ENCODE measurements at regions not wholly inside any gene's neighbourhood (a gene's known extent, or its start where the extent isn't known, plus 50 kb on each side); places are given as distances from the start of the nearest gene placed in this dataset.

DNA sequence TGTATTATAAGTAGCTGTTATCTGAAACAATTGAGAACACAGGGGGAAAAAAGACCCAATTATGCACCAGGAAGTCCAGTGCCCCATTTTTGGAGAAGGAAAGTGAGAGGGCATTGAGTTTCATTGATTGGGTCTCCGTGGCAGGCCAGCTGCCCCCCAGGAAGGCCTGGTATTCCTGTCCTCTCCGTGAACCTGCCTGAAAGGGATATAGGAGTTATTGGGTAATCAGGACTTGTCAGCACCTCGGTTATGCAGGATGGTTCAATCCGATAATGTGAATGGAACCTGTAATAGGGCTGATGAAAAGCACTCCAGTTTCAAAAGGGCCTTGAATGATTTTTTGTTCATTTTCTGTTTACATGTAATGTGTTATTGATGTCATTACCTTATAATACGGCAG, 122.0 kb upstream of the RARB start:
- DNase-seq: no peak

DNA sequence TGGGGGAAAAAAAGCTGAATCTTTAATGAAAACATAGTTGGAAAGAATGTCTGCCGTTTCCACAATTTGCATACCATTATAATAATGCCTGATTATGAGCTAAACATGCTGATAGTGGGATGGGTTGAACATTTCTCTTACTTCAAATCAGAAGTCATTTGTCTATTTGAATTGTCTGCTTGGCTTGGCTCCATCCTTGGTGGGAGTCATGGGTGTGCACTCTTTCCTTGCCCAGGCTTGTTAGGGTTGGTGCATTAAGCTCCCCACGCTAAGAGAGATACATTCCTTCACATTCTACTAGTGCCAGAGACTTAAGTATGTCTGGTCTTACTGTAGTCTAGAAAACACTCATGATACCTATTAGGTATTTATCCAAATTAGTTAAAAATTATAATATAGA, 121.4 kb upstream of the RARB start:
- DNase-seq: no peak

- no peak for DNase-seq
Measured at GRCh38 chr3:25313286-25313685, 114.8 kb upstream of the RARB start.

DNA sequence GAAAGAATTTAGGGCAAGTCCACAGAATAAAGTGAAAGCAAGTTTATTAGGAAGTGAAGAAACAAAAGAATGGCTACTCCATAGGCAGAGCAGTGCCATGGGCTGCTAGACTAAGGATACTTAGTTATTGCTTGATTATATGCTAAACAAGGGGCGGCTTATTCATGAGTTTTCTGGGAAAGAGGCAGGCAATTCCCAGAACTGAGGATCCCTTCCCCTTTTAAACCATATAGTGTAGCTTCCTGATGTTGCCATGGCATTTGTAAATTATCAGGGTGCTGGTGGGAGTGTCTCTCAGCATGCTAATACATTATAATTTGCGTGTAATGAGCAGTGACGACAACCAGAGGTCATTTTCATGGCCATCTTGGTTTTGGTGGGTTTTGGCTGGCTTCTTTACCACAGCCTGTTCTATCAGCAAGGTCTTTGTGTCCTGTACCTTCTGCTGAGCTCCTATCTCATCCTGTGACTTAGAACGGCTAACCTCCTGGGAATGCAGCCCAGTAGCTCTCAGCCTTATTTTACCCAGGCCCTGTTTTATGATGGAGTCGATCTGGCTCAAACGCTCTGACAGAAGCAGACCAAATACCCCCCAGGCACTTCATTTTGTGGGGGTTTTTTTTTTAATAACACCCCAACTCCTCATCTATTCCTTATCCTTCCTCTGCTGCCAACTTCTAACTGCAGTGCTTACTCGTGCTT, 103.0 kb upstream of the RARB start:
- no peak for DNase-seq

- DNase-seq: no peak
Measured at GRCh38 chr3:25335356-25335755, 92.7 kb upstream of the RARB start.

- DNase-seq: no peak
Measured at GRCh38 chr3:25338158-25338725, 89.8 kb upstream of the RARB start.

DNA sequence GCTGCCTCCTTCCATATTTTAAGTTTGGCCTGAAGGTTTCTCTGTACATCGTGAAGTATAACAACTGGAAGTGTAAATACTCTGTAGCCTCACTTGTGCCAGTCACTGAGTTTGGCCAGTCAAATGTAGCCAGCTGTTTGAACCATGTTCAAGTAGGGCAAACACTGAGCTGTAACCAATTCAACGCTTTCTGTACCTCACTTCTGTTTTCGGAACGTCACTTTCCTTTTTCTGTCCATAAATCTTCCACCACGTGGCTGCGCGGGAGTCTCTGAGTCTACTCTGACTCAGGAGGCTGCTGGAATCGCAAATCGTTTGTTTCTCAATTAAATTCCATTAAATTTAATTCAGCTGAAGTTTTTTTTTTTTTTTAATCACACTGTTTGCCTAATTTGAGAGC, 88.8 kb upstream of the RARB start:
- DNase-seq: no peak

GRCh38 chr3:25344670-25345069, 83.4 kb upstream of the RARB start:
- DNase-seq: no peak

DNA sequence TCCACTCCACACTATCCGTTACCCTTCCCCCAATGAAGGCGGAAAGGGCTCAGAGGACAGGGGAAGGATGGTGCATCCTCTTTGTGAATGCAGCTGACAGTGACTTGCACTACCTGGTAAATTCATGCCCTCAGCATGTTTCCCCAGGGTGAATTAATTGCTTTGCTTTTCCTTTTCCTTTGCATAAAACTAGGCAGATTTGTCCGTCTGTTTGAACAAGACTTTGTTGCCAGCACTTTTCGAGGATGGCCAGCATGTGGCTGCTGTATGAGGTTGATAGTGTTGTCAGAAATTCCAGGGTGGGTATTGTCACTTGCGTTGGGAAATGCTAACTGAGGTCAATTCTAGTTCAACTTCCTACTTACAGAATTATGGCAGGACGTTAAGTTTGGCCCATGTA, 79.0 kb upstream of the RARB start:
- DNase-seq: no peak

- no peak for DNase-seq
Measured at GRCh38 chr3:25349828-25350724, 78.0 kb upstream of the RARB start.

- DNase-seq: no peak
Measured at GRCh38 chr3:25350725-25351114, 77.3 kb upstream of the RARB start.

DNA sequence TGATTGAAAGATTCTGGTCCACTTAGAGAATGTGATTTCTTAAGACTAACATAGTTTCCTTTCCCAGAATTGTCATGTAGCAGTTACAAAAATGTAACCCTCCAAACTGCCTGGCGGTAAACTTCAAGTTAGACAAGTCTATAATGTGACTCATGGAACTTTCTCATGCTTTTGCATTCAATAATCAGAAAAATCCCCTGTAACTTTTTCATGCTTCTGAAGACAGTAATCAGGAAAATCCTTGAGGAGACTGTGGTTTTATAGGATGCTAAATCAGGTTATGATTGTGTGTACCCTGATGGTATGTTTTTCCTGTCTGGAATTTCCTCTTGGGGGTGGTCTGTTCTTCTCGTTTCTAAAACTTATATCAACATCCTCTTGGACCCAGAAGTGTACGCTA, 74.0 kb upstream of the RARB start:
- no peak for DNase-seq

GRCh38 chr3:25355034-25355885, 72.8 kb upstream of the RARB start:
- DNase-seq: no peak

GRCh38 chr3:25355998-25356397, 72.1 kb upstream of the RARB start:
- no peak for DNase-seq

GRCh38 chr3:25362118-25362517, 65.9 kb upstream of the RARB start:
- DNase-seq: no peak

DNA sequence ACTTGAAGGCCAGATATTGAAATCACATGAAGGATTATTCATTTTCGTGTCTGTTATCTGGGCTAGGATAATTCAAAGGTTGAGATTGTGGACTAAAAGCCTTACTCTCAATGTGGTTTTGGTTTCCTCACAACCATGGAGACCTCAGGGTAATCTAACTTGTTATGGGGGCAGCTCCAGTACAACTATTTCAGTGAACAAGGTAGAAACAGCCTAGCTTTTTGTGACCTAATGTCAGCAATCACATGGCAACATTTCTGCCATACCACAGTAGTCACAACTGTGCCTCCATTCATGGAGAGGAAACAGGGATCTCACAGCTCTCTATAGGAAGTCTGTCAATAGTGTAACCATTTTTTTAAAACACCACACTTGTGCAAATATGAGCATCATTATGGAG, 62.4 kb upstream of the RARB start:
- DNase-seq: no peak

- DNase-seq: no peak
Measured at GRCh38 chr3:25367025-25367424, 61.0 kb upstream of the RARB start.

DNA sequence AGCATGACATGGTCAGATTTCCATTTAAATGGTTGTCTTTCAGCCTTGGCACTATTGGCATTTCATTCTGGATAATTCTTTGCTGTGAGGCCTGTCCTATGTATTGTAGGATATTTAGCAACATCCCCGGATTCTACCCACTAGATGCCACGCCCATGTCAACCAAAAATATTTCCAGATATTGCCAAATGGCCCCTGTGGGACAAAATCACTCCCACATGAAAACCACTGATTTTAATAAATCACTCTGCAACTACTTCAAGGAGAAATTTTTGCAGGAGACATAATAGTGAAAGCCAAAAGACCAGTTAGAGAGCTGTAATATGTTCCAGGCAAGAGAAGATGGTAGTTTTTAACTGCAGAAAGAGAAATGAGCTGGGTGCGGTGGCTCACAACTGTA, 55.9 kb upstream of the RARB start:
- DNase-seq: no peak

- no peak for DNase-seq
Measured at GRCh38 chr3:25376340-25376739, 51.7 kb upstream of the RARB start.

DNA sequence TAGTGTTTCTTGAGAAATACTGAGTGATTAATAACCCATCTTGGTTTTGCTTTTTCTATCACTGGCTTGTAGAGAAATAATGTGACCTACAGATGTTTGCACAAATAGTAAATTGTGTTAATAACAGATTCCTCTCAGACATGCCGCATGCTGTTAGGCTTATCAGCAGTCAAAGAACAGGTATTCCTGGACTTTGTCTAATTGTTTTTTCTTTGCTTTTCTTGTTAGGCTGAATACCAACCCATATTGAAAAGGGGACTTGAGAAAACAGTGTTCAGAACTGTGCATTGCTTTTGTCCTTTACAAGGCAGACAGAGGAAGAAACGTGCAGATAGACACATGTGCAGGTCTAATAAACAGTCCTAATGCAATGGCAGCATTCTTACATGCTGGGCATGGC, 51.0 kb upstream of the RARB start:
- DNase-seq: no peak

Data from NCI-H774 (cell line).